ENCODE measurements at regions not wholly inside any gene's neighbourhood (a gene's known extent, or its start where the extent isn't known, plus 50 kb on each side); places are given as distances from the start of the nearest gene placed in this dataset.

DNA sequence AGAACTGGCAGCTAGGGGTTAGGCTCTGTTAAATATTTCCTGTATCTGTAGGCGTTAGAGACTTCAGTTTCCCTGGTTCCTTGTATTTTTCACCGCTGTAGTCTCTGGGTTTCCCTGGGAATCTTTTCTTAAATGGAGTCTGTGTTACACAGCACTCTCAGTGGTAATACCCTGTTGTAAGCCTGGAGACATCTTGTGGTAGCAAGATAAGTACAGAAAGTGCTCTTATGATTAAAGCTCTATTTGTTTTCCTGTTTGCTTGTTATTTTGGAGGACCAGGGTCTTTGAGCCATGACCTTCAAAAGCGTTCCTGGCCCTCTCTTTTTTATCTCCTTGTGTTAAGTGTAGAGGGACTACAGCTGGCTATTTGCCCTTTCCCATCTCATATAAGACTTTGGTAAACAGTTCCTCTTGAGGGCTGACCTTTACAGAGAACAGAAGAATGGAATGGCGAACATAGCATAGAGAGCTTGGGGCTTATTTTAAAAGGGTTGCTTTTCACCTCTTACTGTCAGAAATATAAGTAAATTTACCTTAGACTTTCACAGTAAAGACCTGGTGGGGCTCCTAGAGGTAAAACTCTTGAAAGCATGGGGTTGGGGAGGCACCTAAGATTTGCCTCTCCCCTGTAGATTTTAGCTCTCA lies 782.5 kb downstream of the FAT4 start:
- no peaks in the 10 kb centered on the region for H3K36me3 ChIP-seq (replicated peaks)
- no peaks in the 10 kb centered on the region for H3K4me1 ChIP-seq
- in situ Hi-C loops (cut with MboI; ENCODE audit: low sequenced_read_pairs), result no loop called here
- no peaks in the 10 kb centered on the region for H3K9me3 ChIP-seq
- no peaks in the 10 kb centered on the region for H3K27me3 ChIP-seq (ENCODE audit: low read depth)
- H3K4me3 ChIP-seq, result no peak overlapping the region
- no peak for DNase-seq (ENCODE audit: low spot score in 2 of 2)

DNA sequence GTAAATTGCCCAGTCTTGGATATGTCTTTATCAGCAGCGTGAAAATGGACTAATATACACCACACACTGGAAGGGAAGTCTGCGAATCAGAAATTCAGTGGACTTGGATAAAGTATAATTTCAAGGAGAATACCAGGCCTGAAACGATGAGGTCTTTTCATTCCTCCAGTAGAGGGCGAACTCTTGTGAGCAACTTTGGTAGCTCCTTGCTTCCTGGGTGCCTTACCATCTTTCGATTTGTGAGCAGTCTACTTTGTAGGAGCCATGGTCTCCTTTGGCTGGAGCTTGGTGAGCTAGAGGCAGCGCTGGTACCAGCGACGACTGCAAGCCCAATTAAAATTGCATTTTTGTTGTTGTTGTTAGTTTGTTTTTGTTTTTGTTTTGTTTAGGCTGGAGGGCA lies 791.9 kb downstream of the FAT4 start:
- no peak for DNase-seq (ENCODE audit: low spot score in 2 of 2)

DNA sequence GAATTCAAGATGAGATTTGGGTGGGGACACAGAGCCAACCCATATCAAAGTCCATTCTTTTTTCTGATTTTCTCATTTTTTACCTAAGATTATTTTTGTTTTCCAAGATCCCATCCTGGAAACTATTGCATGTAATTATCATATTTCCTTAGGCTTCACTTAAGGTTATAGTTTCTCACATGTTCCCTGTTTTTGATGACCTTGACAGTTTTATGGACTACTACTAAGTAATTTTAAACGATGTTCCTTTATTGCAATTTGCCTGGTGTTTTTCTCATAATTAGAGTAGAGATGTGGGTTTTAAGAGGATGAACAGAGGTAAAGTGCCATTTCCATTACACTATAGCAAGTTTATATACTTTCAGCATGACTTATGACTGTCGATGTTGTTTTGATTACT lies 795.1 kb downstream of the FAT4 start:
- H3K27me3 ChIP-seq (ENCODE audit: low read depth), result no peaks in the 10 kb centered on the region
- H3K9me3 ChIP-seq, result no peaks in the 10 kb centered on the region; the same call in 1 of the 2 replicates
- no peak for DNase-seq (ENCODE audit: low spot score in 2 of 2)
- H3K4me3 ChIP-seq, result no peak overlapping the region
- no peaks in the 10 kb centered on the region for H3K36me3 ChIP-seq (replicated peaks)
- no peaks in the 10 kb centered on the region for H3K4me1 ChIP-seq
- in situ Hi-C loops (cut with MboI; ENCODE audit: low sequenced_read_pairs), result no loop called here

More for the DNA sequence above, 791.9 kb downstream of the FAT4 start:
- H3K4me1 ChIP-seq, result no peaks in the 10 kb centered on the region
- H3K4me3 ChIP-seq, result no peak overlapping the region
- in situ Hi-C loops (cut with MboI; ENCODE audit: low sequenced_read_pairs), result no loop called here
- no peaks in the 10 kb centered on the region for H3K27me3 ChIP-seq (ENCODE audit: low read depth)
- no peaks in the 10 kb centered on the region for H3K9me3 ChIP-seq
- H3K36me3 ChIP-seq (replicated peaks), result no peaks in the 10 kb centered on the region

DNA sequence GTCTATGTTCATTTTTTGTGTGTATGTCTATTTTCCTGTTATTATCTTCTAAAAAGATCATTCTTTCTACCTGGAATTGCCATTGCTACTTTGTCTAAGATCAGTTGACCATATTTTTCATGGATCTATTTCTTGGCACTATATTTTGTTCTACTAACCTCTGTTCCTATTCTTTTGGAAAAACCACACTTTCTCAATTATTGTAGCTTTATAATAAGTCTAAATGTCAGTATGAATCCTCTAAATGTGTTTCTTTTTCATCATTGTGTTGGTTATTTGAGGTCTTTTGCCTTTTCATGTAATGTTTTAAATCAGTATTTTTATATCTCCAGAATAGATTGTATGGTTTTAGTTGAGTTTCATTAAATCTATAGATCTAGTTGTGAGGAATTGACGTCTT lies 798.3 kb downstream of the FAT4 start:
- DNase-seq (ENCODE audit: low spot score in 2 of 2), result no peak
- in situ Hi-C loops (cut with MboI; ENCODE audit: low sequenced_read_pairs), result no loop called here
- Histone ChIP-seq H3K27me3 (ENCODE audit: low read depth) (no peaks in the 10 kb centered on the region), H3K4me3 (no peak overlapping the region), H3K4me1 (no peaks in the 10 kb centered on the region), H3K36me3 (replicated peaks) (no peaks in the 10 kb centered on the region), H3K9me3 (no peaks in the 10 kb centered on the region; the same call in none of the 2 replicates)

DNA sequence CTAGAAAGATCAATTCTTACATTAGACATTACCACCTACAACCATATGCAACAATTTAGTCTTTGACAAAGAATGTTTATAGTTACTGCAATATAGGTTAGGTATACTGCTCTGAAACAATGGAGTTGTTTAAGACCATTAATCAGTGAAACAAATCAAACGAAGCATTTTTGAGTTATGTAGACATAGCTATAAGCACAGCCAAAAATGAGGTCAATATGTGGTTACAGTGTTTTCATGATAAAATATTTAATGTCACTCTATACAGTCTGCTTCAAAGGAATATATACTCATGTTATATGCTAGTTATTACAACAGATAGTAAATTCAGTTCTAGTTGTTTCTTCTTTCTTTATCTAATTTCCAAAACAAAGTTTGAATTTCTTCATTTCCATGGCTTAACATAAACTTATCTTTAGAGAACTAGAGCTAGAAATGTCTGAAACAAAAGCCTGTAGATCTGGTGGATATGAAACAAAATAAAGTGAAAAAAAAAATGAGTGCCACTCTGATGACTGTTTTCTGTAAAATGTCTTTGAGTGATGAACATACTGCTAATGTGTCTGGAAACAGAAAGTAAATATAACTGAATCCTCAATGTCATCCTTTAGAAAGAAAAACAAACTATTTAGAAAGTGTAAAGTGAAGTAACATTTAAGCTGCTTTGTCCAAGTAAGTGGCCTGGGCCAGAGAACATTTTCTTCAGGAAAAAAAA lies 809.0 kb downstream of the FAT4 start:
- Histone ChIP-seq H3K36me3 (replicated peaks) (no peaks in the 10 kb centered on the region), H3K9me3 (no peaks in the 10 kb centered on the region), H3K4me1 (no peaks in the 10 kb centered on the region), H3K4me3 (no peak overlapping the region), H3K27me3 (ENCODE audit: low read depth) (no peaks in the 10 kb centered on the region)
- in situ Hi-C loops (cut with MboI; ENCODE audit: low sequenced_read_pairs), result no loop called here
- no peak for DNase-seq (ENCODE audit: low spot score in 2 of 2)

- H3K36me3 ChIP-seq (replicated peaks), result no peaks in the 10 kb centered on the region
- no peaks in the 10 kb centered on the region for H3K27me3 ChIP-seq (ENCODE audit: low read depth)
- in situ Hi-C loops (cut with MboI; ENCODE audit: low sequenced_read_pairs), result no loop called here
- no peaks in the 10 kb centered on the region for H3K9me3 ChIP-seq
- H3K4me1 ChIP-seq, result no peaks in the 10 kb centered on the region
- no peak for DNase-seq (ENCODE audit: low spot score in 2 of 2)
- no peak overlapping the region for H3K4me3 ChIP-seq
These were observed 810.1 kb downstream of the FAT4 start for GRCh38 chr4:126124818-126125217.

GRCh38 chr4:126130215-126130614 lies 815.5 kb downstream of the FAT4 start:
- Histone ChIP-seq H3K27me3 (ENCODE audit: low read depth) (no peaks in the 10 kb centered on the region), H3K9me3 (no peaks in the 10 kb centered on the region; the same call in 1 of the 2 replicates), H3K36me3 (replicated peaks) (no peaks in the 10 kb centered on the region), H3K4me3 (no peak overlapping the region), H3K4me1 (no peaks in the 10 kb centered on the region)
- in situ Hi-C loops (cut with MboI; ENCODE audit: low sequenced_read_pairs), result no loop called here
- no peak for DNase-seq (ENCODE audit: low spot score in 2 of 2)

GRCh38 chr4:126136922-126137781 lies 822.4 kb downstream of the FAT4 start:
- Histone ChIP-seq H3K9me3 (no peaks in the 10 kb centered on the region), H3K36me3 (replicated peaks) (no peaks in the 10 kb centered on the region), H3K4me3 (no peak overlapping the region), H3K27me3 (ENCODE audit: low read depth) (no peaks in the 10 kb centered on the region), H3K4me1 (0 out of 2 replicates have a peak, but pooled peaks cover 2% of the 10 kb centered on the region)
- DNase-seq (ENCODE audit: low spot score in 2 of 2), result no peak
- in situ Hi-C loops (cut with MboI; ENCODE audit: low sequenced_read_pairs), result no loop called here

- no peak for DNase-seq (ENCODE audit: low spot score in 2 of 2)
- Histone ChIP-seq H3K27me3 (ENCODE audit: low read depth) (no peaks in the 10 kb centered on the region), H3K9me3 (no peaks in the 10 kb centered on the region), H3K4me1 (0 out of 2 replicates have a peak, but pooled peaks cover 3% of the 10 kb centered on the region), H3K36me3 (replicated peaks) (no peaks in the 10 kb centered on the region), H3K4me3 (no peak overlapping the region)
- in situ Hi-C loops (cut with MboI; ENCODE audit: low sequenced_read_pairs), result no loop called here
These were observed 823.0 kb downstream of the FAT4 start for GRCh38 chr4:126137782-126138170.

DNA sequence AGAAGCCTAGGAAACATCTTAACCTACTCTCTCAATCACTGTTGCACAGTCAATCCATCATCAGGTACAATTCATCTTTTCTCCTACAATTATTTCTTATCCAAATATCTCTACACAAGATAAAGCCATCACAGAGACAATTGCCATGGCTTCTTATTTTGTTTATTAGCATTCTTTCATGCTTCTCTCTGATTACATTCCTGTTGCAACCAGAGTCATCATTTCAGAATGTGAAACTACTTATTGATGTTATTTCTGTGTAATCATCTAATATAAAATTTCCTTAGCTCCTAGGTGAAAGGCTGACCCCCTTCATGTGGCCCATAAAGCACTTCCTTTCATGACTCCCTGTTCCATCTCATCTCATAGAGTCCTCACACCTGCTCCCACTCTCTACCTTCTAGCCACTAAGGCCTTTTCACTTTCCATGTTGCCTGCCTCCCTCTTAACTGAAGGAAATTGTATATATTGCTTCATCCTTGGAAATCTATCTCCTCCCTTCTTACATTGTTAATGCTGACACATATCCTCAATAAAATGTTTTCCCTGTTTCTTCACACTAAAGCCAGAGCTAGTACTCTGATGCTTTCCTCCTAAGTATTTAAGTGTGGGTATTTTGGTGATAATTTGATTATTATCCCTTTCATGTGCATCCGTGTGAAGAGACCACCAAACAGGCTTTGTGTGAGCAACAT lies 829.9 kb downstream of the FAT4 start:
- no peak for DNase-seq (ENCODE audit: low spot score in 2 of 2)
- Histone ChIP-seq H3K36me3 (replicated peaks) (no peaks in the 10 kb centered on the region), H3K9me3 (no peaks in the 10 kb centered on the region), H3K4me3 (no peak overlapping the region), H3K4me1 (0 out of 2 replicates have a peak, but pooled peaks cover 3% of the 10 kb centered on the region), H3K27me3 (ENCODE audit: low read depth) (no peaks in the 10 kb centered on the region)
- in situ Hi-C loops (cut with MboI; ENCODE audit: low sequenced_read_pairs), result no loop called here

DNA sequence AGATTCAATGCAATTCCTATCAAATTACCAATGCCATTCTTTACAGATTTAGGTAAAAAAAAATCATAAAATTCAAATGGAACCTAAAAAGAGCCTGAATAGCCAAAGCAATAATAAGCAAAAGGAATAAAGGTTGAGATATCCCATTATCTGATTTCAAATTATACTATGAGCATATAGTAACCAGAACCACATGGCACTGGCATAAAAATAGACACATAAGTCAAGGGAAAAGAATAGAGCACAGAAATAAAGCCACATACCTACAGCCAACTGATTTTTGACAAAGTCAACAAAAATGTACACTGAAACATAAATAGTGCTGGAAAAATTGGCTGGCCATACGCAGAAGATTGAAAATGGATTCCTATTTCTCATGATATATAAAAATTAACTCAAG lies 853.7 kb downstream of the FAT4 start:
- Histone ChIP-seq H3K27me3 (ENCODE audit: low read depth) (no peaks in the 10 kb centered on the region), H3K4me3 (no peak overlapping the region), H3K4me1 (no peaks in the 10 kb centered on the region), H3K36me3 (replicated peaks) (no peaks in the 10 kb centered on the region), H3K9me3 (no peaks in the 10 kb centered on the region)
- no peak for DNase-seq (ENCODE audit: low spot score in 2 of 2)
- in situ Hi-C loops (cut with MboI; ENCODE audit: low sequenced_read_pairs), result no loop called here

DNA sequence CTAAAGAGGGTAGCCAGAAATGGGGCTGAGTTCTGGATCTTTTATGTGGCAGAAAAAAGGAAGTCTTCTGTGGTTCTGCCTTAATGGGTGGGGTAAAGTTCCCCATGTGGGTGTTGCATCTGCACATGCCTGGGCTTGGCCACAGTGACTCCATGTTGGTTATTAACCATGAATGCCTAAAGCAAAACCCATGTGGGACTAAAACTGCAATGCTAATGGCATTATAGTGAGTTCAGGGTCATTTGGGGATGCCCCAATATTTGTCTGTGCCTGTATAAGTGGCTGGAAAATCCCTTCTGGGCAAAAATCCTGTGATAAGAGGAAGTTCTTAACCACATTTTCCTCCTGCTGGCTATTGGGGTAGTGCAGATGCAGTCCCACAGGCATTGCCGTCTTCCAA lies 857.4 kb downstream of the FAT4 start:
- Histone ChIP-seq H3K4me3 (no peak overlapping the region), H3K9me3 (no peaks in the 10 kb centered on the region), H3K4me1 (no peaks in the 10 kb centered on the region), H3K36me3 (replicated peaks) (no peaks in the 10 kb centered on the region), H3K27me3 (ENCODE audit: low read depth) (no peaks in the 10 kb centered on the region)
- no peak for DNase-seq (ENCODE audit: low spot score in 2 of 2)
- in situ Hi-C loops (cut with MboI; ENCODE audit: low sequenced_read_pairs), result no loop called here

DNA sequence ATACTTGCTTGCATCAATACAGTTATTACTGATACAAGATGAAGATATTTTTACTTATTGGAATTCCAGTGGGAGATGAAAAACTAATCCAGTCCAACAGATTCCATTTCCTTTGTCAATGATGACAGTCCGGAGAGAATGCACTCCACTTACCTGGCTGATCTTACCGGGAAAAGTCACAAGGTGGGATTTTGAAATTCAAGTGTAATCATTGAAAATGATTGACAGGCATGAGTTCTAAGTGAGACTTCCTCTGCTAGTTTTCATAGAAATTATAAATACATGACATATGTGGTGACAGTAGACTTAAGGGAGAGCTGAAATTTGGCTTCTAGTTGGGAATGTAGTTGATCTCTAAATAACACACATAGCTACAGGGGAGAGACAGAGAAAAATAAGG lies 859.9 kb downstream of the FAT4 start:
- no peaks in the 10 kb centered on the region for H3K27me3 ChIP-seq (ENCODE audit: low read depth)
- H3K36me3 ChIP-seq (replicated peaks), result no peaks in the 10 kb centered on the region
- no peak overlapping the region for H3K4me3 ChIP-seq
- H3K9me3 ChIP-seq, result no peaks in the 10 kb centered on the region
- DNase-seq (ENCODE audit: low spot score in 2 of 2), result no peak
- H3K4me1 ChIP-seq, result no peaks in the 10 kb centered on the region
- in situ Hi-C loops (cut with MboI; ENCODE audit: low sequenced_read_pairs), result no loop called here
